GM18951 (cell line): ENCODE measurements at regions not wholly inside any gene's neighbourhood (a gene's known extent, or its start where the extent isn't known, plus 50 kb on each side); places are given as distances from the start of the nearest gene placed in this dataset.

ENCODE experiments used
- POLR2A ChIP-seq: IDR thresholded peaks from 4 replicates; pipeline ENCODE4 v1.6.1; 2011; ENCODE audit warnings: mild to moderate bottlenecking; ENCODE audit not compliant: insufficient read length, insufficient read depth; ENCODE audit errors: extremely low read depth
- in situ Hi-C: fragments of 300-500 bp; cut with MboI; formaldehyde crosslinking; loops from one replicate; pipeline ENCODE4 v1.12.0; 2022; ENCODE audit warnings: low sequenced_read_pairs, mixed read lengths, inconsistent platforms; ENCODE audit not compliant: unreplicated experiment

DNA sequence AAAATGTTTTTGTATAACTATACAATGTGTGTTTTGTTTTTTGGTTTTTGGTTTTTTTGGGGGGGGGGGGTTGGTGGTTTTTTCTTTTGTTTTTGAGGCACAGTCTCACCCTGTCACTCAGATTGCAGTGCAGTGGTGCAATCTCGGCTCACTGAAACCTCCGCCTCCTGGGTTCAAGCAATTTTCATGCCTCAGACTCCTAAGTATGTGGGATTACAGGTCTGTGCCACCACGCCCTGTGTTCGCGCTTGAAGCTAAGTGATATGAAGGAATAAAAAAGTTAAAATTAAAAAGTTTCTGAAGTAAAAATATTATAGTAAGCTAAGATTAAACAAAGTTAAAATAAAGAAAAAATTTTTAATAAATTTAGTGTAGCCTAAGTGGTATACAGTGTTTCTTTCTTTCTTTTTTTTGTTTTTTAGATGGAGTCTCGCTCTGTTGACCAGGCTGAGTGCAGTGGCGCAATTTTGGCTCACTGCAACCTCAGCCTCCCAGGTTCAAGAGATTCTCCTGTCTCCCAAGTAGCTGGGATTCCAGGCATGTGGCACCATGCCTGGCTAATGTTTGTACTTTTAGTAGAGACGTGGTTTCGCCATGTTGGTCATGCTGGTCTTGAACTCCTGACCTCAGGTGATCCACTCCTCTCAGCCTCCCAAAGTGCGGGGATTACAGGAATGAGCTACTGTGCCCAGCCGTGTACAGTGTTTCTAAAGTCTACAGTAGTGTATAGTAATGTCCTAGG lies 53.9 kb upstream of the TEX55 start:
- TF ChIP-seq POLR2A = no peak
- in situ Hi-C loops = loop anchor here (25.0 kb wide), 1 partner anchor 205 kb away; no protein-coding TSS in a partner anchor

DNA sequence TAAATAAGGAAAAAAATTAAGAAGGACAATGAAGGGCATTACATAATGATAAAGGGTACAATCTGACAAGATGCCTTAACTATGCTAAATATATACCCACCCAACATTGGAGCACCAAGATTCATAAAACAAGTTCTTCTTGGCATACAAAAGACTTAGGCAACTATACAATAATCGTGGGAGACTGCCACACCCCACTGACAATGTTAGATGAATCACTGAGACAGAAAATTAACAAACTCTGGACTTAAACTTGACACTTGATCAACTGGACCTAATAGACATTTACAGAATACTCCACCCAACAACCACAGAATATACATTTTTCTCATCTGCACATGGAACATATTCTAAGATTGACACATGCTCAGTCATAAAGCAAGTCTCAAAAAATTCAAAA lies 53.2 kb upstream of the IGSF11 start:
- TF ChIP-seq POLR2A = no peak
- in situ Hi-C loops = loop anchor here (25.0 kb wide), 1 partner anchor 200 kb away; no protein-coding TSS in a partner anchor

DNA sequence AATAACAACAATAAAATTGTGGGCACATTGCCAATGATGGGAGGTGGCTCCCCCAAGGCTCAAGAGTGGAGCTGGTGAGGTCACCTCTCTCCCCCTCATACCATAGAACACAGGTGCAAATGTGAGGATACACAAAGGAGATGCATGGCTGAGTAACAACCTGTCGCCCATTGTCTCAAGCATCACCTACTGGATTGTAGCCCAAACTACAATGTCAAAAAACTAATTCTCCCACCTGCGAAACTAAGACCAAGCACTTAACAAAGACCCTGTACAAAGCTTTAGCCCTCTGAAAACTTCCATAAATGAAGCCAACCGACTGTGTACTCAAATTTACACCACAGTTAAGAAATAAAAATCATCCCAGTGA lies 50.4 kb upstream of the IGSF11 start:
- TF ChIP-seq POLR2A = no peak
- in situ Hi-C loops = loop anchor here (25.0 kb wide), 1 partner anchor 198 kb away; no protein-coding TSS in a partner anchor

DNA sequence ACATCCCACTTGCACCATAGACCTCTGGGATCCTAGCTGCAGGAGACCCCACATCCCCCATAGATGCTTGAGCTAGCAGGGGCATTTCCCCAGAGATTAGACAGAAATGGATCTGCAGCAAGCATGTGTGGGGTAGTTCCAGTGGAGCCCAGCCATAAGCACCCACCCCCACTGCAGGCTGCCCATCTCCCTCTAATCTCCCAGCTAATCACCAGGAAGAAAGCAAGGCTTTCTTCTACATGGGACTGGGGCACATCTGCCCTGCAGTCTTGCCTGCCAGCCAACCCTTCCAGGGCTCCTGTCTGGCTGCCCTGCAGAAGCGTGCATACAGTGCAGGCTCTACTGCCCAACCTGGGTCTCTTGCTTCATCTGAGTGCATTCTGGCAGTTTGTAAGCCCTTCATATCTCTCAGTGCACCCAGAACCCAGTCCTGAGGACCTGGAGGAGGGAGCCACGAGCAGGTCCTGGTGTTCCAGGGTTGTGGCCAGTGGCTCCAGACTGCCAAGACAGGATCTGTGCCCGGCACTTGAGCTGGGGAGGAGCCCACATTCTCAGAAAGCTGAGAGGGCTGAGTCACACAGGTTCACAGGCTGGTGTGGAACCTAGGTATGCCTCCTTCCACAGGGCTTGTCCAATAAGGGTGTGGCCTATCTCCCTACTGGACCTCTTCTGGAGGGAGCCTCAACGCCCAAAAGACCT lies 49.9 kb upstream of the IGSF11 start:
- in situ Hi-C loops = loop anchor here (25.0 kb wide), 1 partner anchor 197 kb away; no protein-coding TSS in a partner anchor
- TF ChIP-seq POLR2A = no peak
